ENCODE measurements at regions not wholly inside any gene's neighbourhood (a gene's known extent, or its start where the extent isn't known, plus 50 kb on each side); places are given as distances from the start of the nearest gene placed in this dataset.

DNA sequence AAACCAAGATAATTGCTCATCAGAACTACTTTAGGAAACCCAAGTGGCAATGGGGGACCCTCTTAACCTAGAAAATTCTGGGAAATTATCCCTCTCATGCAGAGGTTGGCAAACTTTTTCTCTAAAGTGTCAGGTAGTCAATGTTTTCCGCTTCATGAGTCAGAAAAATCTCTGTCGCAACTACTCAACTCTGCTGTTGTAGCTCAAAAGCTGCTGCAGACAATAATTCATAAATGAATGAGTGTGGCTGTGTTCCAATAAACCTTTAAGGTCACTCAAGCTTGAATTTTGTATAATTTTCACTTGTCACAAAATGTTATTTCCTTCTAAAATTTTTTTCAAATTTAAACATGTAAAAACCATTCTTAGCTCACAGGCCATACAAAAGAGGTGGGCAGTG, 193.4 kb upstream of the MID1 start:
- TF ChIP-seq, protein P1, sequence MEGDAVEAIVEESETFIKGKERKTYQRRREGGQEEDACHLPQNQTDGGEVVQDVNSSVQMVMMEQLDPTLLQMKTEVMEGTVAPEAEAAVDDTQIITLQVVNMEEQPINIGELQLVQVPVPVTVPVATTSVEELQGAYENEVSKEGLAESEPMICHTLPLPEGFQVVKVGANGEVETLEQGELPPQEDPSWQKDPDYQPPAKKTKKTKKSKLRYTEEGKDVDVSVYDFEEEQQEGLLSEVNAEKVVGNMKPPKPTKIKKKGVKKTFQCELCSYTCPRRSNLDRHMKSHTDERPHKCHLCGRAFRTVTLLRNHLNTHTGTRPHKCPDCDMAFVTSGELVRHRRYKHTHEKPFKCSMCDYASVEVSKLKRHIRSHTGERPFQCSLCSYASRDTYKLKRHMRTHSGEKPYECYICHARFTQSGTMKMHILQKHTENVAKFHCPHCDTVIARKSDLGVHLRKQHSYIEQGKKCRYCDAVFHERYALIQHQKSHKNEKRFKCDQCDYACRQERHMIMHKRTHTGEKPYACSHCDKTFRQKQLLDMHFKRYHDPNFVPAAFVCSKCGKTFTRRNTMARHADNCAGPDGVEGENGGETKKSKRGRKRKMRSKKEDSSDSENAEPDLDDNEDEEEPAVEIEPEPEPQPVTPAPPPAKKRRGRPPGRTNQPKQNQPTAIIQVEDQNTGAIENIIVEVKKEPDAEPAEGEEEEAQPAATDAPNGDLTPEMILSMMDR (IDR thresholded peaks at IDR 0.05) = no peak
- TF ChIP-seq POLR2A (IDR thresholded peaks at IDR 0.05) (no peak), EP300 (IDR thresholded peaks at IDR 0.05) (no peak)
